Putamen (tissue), 1 donor: ENCODE measurements at regions not wholly inside any gene's neighbourhood (a gene's known extent, or its start where the extent isn't known, plus 50 kb on each side); places are given as distances from the start of the nearest gene placed in this dataset.

Source experiments
- DNase-seq: peaks from one replicate; pipeline ENCODE4 v3.0.0-alpha.2; 2016; ENCODE audit warnings: low spot score

DNA sequence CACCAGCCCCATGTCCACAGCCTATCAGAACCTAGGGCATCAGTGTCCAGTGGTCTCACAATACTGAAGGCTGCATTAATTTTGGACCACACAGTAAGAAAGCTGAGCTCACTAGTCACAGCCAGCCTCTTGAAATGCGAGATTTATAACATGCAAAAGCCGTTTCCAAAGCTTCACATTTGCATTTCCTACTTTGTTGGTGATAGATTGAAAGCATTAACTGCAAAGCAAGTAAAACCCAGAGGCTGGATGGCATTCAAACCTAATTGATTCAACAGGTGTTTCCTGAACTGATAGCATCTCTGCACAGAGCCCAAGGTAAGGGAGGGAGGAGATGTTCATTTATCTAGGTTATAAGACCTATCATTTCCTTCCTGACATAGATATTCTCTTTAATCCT, 410.1 kb downstream of the OMA1 start:
- no peak for DNase-seq

DNA sequence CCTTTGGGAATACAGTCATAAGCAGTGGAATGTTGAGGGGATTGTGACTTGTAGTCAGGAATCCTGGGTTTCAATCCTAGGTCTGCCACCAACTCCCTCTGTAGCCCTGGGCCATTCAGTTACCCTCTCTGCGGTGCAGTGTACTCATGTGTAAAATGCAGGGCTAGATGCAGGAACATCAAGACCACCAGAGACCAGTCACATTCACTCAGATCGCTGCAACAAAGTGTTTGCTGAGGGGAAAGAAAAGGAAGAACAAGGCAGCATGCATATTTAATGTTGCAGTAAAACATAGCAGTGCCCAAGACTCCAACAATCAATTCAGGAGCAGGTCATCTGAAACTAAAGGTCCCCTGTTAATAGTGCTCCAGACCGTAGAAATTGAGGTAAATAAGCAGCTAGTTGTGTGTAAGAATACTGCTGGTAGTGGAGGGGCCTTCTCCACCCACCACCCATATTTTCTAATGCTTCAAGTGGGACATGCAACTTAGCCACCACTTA, 410.7 kb downstream of the OMA1 start:
- DNase-seq = no peak

GRCh38 chr1:58133562-58133961, 413.0 kb downstream of the OMA1 start:
- no peak for DNase-seq

GRCh38 chr1:58123051-58123450, 423.5 kb downstream of the OMA1 start:
- no peak for DNase-seq

DNA sequence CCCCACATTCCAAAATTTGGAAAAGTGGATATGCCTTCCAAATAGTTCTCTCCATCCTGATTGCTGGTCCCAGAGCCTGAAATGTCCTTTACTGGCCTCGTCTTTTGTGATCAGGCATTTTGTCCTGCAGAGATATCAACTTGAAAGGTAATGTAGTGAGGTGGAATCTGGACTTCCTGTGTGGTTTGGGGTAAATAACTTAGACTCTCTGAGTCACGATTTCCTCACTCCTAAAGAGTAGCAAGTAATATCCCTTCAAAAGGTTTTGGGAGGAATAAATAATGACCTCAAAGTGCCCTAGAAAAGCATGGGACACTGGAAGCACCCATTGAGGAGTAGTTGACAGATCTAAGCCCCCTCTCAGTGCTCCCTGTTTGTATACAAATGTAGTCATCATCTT, 426.6 kb downstream of the OMA1 start:
- no peak for DNase-seq

GRCh38 chr1:58116284-58116683, 430.2 kb downstream of the OMA1 start:
- DNase-seq = no peak

DNA sequence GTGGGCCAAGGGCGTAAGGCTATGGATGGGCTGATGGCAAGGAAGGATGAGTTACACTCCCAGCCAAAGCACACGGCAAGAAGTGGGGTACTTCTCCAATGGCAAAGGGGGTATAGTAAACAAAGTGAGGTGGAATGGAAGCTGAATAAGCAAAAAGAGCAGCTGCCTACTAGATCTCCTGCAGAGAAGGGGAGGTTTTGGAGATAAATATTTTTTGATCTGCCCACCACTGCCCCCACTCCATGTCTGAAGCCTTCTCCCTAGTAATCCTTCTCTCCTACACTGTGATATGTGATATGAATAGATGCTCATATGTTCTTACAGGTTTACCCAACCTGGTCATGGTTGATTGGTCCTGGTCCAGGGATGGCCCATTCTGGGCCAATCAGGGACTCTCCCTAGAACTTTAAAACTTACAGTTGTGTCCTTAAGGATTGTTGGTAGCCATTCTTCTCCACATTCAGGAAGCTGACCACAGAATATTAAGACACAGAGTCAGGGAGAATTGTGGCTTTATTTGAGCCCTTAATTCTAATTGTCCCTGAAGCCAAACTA, 436.8 kb downstream of the OMA1 start:
- no peak for DNase-seq

- no peak for DNase-seq
Observed at GRCh38 chr1:58108783-58109182, 437.7 kb downstream of the OMA1 start.

DNA sequence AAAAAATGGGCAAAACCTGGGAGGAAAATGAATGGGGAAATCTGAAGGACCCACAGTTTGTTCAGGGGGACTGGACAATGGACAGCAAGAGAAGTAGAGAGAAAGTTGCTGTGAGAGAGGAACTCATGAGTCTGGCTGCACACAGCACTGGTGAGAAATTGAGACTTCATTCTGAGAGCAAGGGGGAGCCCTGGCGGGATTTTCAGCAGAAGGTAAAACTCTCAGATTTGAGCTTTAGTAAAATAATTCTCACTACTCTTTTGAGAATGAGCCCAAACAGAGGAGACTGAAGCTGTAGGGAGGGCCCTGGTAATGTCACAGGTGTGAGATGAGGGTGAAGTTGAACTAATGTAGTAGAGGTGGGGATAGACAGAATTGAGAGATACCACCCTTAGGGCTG, 438.6 kb downstream of the OMA1 start:
- DNase-seq = no peak

- DNase-seq = no peak
Observed at GRCh38 chr1:58104960-58105359, 441.6 kb downstream of the OMA1 start.

GRCh38 chr1:58096714-58097113, 449.8 kb downstream of the OMA1 start:
- no peak for DNase-seq

GRCh38 chr1:58095183-58095582, 451.3 kb downstream of the OMA1 start:
- DNase-seq = no peak

- no peak for DNase-seq
Observed at GRCh38 chr1:58094221-58094620, 452.3 kb downstream of the OMA1 start.

DNA sequence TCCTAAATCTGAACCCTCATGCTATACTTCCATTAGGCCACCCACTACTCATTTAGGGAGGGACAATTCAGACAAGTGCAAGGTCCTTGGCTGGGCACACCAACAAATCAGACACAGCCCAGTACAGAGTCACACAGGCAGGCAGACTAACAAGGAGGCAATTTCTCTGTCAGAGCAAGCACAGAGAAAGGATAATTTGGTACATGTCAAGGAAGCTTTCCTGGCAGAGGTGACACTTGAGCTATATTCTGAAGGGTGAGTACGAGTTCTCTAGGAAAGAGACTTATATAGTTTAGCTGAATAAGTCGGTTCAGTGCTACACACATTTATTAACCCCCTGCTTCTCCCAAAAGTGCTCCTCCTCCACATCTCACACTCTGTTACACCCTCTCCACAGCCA, 455.9 kb downstream of the OMA1 start:
- DNase-seq = no peak

DNA sequence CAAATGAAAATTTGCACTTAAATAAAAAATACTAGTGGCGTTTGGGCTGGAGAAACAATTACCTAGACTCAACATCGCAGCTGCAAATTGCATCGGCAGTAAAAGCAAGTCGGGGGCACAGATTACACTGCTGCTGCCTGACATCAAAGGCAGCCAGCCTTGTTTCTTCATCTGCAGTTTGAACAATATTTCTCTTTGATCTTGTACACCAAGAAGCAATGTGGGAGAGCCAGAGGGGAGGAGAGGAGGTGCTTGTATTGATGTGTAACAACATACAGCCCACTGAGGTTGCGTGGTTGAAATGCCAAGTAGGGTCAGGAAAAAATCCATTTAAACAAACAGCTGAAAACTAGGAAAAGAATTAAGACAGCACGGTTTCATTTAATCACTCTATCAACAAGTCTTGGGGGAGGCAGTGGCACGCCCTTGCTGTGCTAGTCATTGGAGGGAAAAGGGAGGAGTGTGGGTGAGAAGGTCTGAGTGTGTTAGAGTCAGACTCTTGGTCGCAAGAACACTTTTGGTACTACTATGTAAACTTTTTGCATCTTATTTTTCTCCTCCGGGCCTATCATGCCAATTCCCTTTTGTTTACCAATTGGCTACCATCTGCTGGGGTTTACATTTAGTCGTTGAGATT, 456.5 kb downstream of the OMA1 start:
- DNase-seq = no peak

DNA sequence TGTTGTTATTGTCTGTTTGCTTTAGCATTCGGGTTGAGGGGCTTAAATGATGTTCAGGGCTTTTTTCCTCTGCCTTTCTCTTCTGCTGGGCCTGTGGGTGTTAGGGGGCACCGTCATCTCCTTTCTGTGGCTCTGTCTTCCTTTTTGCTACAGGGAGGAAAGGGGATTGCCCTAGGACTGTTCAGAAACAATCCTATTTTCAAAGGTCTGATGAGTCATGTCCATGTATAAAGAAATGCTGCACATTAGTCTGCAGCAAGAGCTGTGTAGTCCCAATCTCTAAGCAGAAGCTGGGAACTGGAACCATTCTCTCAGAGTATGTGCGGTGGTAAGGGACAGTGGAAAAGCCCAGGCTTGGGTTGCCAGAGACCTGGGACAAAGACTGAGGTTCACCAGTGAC, 462.3 kb downstream of the OMA1 start:
- DNase-seq = no peak

DNA sequence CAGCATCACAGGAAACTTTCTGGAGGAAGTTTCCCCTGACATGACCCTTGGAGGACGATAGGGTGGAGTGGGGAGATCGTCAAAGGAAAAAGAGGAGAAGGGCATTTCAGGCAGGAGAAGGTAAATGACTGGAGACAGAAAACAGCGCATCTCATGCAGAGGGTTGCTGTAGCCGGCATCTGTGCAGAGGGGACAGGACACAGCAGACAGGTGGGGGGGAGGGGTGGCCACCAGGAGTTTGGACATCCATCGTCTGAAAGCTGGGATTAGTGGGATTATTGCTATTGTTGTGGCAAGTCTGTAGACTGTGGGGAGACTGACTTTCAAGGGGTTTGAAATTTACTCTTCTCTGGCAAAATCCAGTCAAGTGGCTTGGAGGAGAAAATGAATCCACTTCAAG, 463.9 kb downstream of the OMA1 start:
- no peak for DNase-seq

- no peak for DNase-seq
Observed at GRCh38 chr1:58076258-58076657, 470.3 kb downstream of the OMA1 start.

GRCh38 chr1:58075188-58075578, 471.3 kb downstream of the OMA1 start:
- no peak for DNase-seq

DNA sequence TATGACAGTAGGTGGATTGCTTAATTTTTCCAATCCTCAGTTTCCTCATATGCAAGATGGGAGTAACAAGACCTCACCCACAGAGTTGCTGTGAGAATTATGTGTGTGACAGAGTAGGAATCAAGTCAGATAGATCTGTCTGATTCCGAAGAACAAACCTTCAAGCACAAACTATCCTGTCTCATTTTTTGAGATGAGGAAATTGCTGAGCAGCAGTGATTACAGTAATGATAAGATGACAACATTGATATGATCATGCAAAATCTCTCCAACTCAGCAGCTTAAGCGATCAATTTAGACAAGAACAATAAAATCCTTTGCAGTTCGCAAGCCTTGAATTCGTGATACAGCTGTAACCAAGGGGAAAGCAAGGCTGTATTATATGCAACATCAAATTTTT, 474.1 kb downstream of the OMA1 start:
- no peak for DNase-seq

GRCh38 chr1:58067082-58067481, 479.4 kb downstream of the OMA1 start:
- DNase-seq = no peak

- DNase-seq = no peak
Observed at GRCh38 chr1:58065520-58065919, 481.0 kb downstream of the OMA1 start.

DNA sequence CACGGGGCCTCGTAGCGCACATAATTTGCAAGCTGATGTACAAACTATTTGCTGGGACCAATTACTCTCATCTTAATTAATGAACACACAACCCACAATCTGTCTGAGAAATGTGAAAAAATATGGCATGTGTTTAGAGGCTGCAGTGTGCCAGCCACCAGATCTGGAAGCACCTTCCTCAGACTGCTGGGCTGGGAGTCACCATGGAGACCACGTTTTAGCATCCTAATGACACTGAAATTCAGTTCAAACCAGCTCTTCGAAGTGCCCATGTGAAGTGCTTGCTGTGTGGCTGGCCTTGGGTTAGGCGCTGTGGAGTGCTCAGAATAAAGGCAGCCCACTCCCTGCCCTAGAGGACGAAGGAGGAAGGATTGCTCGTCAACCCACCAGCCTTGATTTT, 482.4 kb downstream of the OMA1 start:
- DNase-seq = no peak

- no peak for DNase-seq
Observed at GRCh38 chr1:58063095-58063494, 483.4 kb downstream of the OMA1 start.
